ENCODE measurements at regions not wholly inside any gene's neighbourhood (a gene's known extent, or its start where the extent isn't known, plus 50 kb on each side); places are given as distances from the start of the nearest gene placed in this dataset.

DNA sequence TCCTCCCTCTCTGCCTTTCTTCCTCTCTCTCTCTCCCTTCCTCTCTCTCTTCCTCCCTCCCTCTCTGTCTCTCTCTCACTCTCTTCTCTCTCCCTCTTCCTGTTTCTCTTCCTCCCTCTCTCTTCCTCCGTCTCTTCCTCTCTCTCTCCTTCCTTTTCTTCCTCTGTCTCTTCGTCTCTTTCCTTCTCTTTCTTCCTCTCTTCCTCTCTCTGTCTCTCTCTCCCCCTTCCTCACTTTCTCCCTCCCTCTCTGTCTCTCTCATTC is 295.3 kb downstream of the ASMT start:
- no peak for ATAC-seq (ENCODE audit: low read depth)
- TF ChIP-seq CTCF (IDR thresholded peaks at IDR 0.05; ENCODE audit: poor library complexity, severe bottlenecking) = no peak
- no peaks in the 10 kb centered on the region for H3K4me1 ChIP-seq (ENCODE audit: insufficient read depth, poor library complexity, severe bottlenecking)
- peaks cover 3% of the 10 kb centered on the region for H3K9me3 ChIP-seq (ENCODE audit: severe bottlenecking)
- DNase-seq (ENCODE audit: low spot score) = no peak
- no peak overlapping the region for H3K27ac ChIP-seq (ENCODE audit: poor library complexity, severe bottlenecking)
- H3K36me3 ChIP-seq (ENCODE audit: low read depth) = no peaks in the 10 kb centered on the region
- no peaks in the 10 kb centered on the region for H3K27me3 ChIP-seq (ENCODE audit: insufficient read depth, poor library complexity, severe bottlenecking)
- H3K4me3 ChIP-seq (ENCODE audit: severe bottlenecking) = no peak overlapping the region

GRCh38 chrX:1911401-1912128 is 296.7 kb downstream of the ASMT start:
- peaks cover 3% of the 10 kb centered on the region for H3K9me3 ChIP-seq (ENCODE audit: severe bottlenecking)
- no peak for ATAC-seq (ENCODE audit: low read depth)
- no peak for DNase-seq (ENCODE audit: low spot score)
- no peaks in the 10 kb centered on the region for H3K27me3 ChIP-seq (ENCODE audit: insufficient read depth, poor library complexity, severe bottlenecking)
- H3K27ac ChIP-seq (ENCODE audit: poor library complexity, severe bottlenecking) = no peak overlapping the region
- H3K36me3 ChIP-seq (ENCODE audit: low read depth) = no peaks in the 10 kb centered on the region
- no peaks in the 10 kb centered on the region for H3K4me1 ChIP-seq (ENCODE audit: insufficient read depth, poor library complexity, severe bottlenecking)
- H3K4me3 ChIP-seq (ENCODE audit: severe bottlenecking) = no peak overlapping the region
- no peak for TF ChIP-seq CTCF (IDR thresholded peaks at IDR 0.05; ENCODE audit: poor library complexity, severe bottlenecking)

DNA sequence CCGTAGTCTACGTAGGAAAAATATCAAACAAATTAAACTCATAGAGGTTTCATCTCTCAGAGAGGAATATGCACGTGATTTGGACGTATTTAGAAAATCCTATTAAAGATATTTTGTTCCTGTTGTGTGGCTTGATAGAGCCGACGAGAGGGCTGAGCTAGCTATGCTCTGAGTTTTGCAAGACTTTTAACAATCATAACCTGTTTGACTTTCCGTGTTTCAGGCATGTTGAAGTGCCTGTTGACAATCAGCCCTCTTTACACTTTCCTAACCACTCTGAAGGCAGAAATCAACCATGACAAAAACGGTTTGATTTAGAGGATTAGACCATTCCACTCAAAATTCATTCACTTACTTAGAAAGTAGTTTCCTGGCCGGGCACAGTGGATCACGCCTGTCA is 297.3 kb downstream of the ASMT start:
- H3K9me3 ChIP-seq (ENCODE audit: severe bottlenecking) = peaks cover 3% of the 10 kb centered on the region
- H3K27me3 ChIP-seq (ENCODE audit: insufficient read depth, poor library complexity, severe bottlenecking) = no peaks in the 10 kb centered on the region
- no peak overlapping the region for H3K27ac ChIP-seq (ENCODE audit: poor library complexity, severe bottlenecking)
- no peak for TF ChIP-seq CTCF (IDR thresholded peaks at IDR 0.05; ENCODE audit: poor library complexity, severe bottlenecking)
- DNase-seq (ENCODE audit: low spot score) (no peak), ATAC-seq (ENCODE audit: low read depth) (no peak)
- no peaks in the 10 kb centered on the region for H3K36me3 ChIP-seq (ENCODE audit: low read depth)
- H3K4me1 ChIP-seq (ENCODE audit: insufficient read depth, poor library complexity, severe bottlenecking) = no peaks in the 10 kb centered on the region
- H3K4me3 ChIP-seq (ENCODE audit: severe bottlenecking) = no peak overlapping the region

GRCh38 chrX:1914606-1915365 is 299.9 kb downstream of the ASMT start:
- Histone ChIP-seq H3K27me3 (ENCODE audit: insufficient read depth, poor library complexity, severe bottlenecking) (no peaks in the 10 kb centered on the region), H3K4me1 (ENCODE audit: insufficient read depth, poor library complexity, severe bottlenecking) (no peaks in the 10 kb centered on the region), H3K36me3 (ENCODE audit: low read depth) (no peaks in the 10 kb centered on the region), H3K4me3 (ENCODE audit: severe bottlenecking) (no peak overlapping the region), H3K9me3 (ENCODE audit: severe bottlenecking) (no peaks in the 10 kb centered on the region), H3K27ac (ENCODE audit: poor library complexity, severe bottlenecking) (no peak overlapping the region)
- TF ChIP-seq CTCF (IDR thresholded peaks at IDR 0.05; ENCODE audit: poor library complexity, severe bottlenecking) = no peak
- ATAC-seq (ENCODE audit: low read depth) (no peak), DNase-seq (ENCODE audit: low spot score) (no peak)

DNA sequence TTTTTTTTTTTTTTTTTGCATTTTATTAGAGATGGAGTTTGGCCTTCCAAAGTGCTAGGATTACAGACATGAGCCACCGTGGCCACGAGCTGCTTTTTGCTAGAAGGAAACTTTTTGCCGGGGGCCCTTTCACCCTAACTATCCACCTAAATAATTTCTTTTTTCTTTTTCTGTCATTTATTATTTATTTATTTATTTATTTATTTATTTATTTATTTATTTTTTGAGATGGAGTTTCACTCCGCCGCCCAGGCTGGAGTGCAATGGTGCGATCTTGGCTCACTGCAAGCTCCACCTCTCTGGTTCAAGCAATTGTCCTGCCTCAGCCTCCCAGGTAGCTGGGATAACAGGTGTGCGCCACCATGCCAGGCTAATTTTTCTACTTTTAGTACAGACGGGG is 303.9 kb downstream of the ASMT start:
- no peaks in the 10 kb centered on the region for H3K4me1 ChIP-seq (ENCODE audit: insufficient read depth, poor library complexity, severe bottlenecking)
- no peaks in the 10 kb centered on the region for H3K9me3 ChIP-seq (ENCODE audit: severe bottlenecking)
- no peak for ATAC-seq (ENCODE audit: low read depth)
- no peak for TF ChIP-seq CTCF (IDR thresholded peaks at IDR 0.05; ENCODE audit: poor library complexity, severe bottlenecking)
- H3K36me3 ChIP-seq (ENCODE audit: low read depth) = no peaks in the 10 kb centered on the region
- no peak overlapping the region for H3K27ac ChIP-seq (ENCODE audit: poor library complexity, severe bottlenecking)
- no peak overlapping the region for H3K4me3 ChIP-seq (ENCODE audit: severe bottlenecking)
- no peak for DNase-seq (ENCODE audit: low spot score)
- no peaks in the 10 kb centered on the region for H3K27me3 ChIP-seq (ENCODE audit: insufficient read depth, poor library complexity, severe bottlenecking)

Measured in RWPE2 (cell line).